Transverse colon (tissue), 3 donors: ENCODE measurements at regions not wholly inside any gene's neighbourhood (a gene's known extent, or its start where the extent isn't known, plus 50 kb on each side); places are given as distances from the start of the nearest gene placed in this dataset.

Experiments used
- EP300 ChIP-seq: sonication (generic); formaldehyde crosslinking; IDR thresholded peaks from one replicate; pipeline ENCODE4 v1.6.1; 2017; ENCODE audit warnings: antibody characterized with exemption, low read depth
- POLR2A ChIP-seq: fragments of 450-650 bp; IDR thresholded peaks from one replicate; pipeline ENCODE4 v1.6.1; 2016; ENCODE audit warnings: antibody characterized with exemption, mild to moderate bottlenecking, moderate library complexity
- TF ChIP-seq, protein P1 (sequence below), 5 experiments: fragments of 200-600 bp in 3 of 5; fragments of 450-650 bp in 2 of 5; sonication (generic) in 3 of 5; IDR thresholded peaks; 1 replicate in 2 of 5; 2 replicates in 3 of 5; pipeline ENCODE4 v1.5.1; 2016 to 2017; ENCODE audit warnings: antibody characterized with exemption in 5 of 5, inconsistent platforms in 3 of 5, mild to moderate bottlenecking in 2 of 5, moderate library complexity in 1 of 5

DNA sequence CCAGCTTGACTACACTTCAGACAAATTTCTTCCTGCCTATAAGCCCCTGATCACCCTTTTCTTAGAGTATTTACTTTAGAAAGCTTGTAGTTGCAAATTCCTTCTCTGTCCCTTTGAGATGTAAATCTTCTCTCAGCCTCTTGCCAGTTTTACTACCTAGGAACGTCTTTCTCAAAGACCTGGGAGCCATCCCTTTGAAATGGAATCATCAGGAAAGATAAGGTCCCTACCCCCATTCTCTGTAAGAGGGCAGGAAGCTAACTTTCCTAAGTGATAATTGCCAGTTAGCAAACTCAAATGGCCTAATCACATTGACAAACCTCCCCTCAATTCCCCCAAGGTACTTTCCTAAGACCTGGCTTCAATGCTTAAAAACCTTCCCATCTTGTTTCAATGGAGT, 304.5 kb downstream of the MDFIC start:
- TF ChIP-seq, protein P1, sequence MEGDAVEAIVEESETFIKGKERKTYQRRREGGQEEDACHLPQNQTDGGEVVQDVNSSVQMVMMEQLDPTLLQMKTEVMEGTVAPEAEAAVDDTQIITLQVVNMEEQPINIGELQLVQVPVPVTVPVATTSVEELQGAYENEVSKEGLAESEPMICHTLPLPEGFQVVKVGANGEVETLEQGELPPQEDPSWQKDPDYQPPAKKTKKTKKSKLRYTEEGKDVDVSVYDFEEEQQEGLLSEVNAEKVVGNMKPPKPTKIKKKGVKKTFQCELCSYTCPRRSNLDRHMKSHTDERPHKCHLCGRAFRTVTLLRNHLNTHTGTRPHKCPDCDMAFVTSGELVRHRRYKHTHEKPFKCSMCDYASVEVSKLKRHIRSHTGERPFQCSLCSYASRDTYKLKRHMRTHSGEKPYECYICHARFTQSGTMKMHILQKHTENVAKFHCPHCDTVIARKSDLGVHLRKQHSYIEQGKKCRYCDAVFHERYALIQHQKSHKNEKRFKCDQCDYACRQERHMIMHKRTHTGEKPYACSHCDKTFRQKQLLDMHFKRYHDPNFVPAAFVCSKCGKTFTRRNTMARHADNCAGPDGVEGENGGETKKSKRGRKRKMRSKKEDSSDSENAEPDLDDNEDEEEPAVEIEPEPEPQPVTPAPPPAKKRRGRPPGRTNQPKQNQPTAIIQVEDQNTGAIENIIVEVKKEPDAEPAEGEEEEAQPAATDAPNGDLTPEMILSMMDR (IDR thresholded peaks at IDR 0.05) = no peak
- TF ChIP-seq EP300 (no peak), POLR2A (no peak)
